Fibroblast of upper back skin (primary cell): ENCODE measurements at regions not wholly inside any gene's neighbourhood (a gene's known extent, or its start where the extent isn't known, plus 50 kb on each side); places are given as distances from the start of the nearest gene placed in this dataset.

Source experiments
- DNase-seq: peaks from one replicate; pipeline ENCODE4 v3.0.0-alpha.2; 2013

- no peak for DNase-seq
Observed at GRCh38 chr11:107218123-107219013, 200.1 kb upstream of the GUCY1A2 start.

- no peak for DNase-seq
Observed at GRCh38 chr11:107217444-107217843, 199.2 kb upstream of the GUCY1A2 start.

DNA sequence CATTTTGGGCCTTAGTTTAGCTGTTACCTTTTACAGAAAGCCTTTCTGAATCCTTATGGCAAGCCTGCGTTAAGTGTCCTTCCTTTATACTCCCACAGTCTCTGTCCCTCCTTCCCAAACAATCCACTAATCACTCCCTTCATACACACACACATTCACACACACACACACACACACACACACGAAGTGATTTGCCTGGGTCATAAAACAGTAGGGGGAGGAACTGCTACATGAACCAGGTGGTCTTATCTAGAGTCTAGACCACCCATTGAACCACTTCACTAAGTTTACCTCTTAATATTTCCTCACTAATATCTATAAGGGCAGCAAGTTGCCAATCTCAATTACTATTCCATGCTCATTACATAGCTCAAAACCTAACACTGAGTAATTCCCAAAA lies 196.7 kb upstream of the GUCY1A2 start:
- DNase-seq, result no peak

- no peak for DNase-seq
Observed at GRCh38 chr11:107203656-107204055, 185.4 kb upstream of the GUCY1A2 start.

DNA sequence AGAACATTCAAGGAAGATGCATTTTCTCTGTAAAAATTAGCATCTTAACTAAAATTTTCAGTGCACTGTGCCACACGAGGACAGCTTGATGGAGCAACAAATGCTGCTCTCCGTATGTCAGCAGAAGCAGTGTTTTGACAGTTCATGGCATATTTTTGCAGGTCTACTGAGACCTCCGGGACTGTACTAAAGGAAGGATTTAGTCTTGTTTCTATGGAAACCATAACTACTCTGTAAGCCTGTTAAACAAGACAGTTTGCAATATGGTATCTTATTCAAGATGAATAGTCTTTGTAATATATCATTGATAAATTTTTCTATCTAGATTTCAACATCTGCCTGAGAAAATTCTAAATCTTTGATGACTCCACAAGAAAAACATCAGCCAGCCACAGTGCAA lies 184.0 kb upstream of the GUCY1A2 start:
- peak; percentile 4 for DNase-seq

GRCh38 chr11:107198490-107199007 lies 180.3 kb upstream of the GUCY1A2 start:
- peak; percentile 43 for DNase-seq

GRCh38 chr11:107197932-107198331 lies 179.7 kb upstream of the GUCY1A2 start:
- DNase-seq, result no peak

DNA sequence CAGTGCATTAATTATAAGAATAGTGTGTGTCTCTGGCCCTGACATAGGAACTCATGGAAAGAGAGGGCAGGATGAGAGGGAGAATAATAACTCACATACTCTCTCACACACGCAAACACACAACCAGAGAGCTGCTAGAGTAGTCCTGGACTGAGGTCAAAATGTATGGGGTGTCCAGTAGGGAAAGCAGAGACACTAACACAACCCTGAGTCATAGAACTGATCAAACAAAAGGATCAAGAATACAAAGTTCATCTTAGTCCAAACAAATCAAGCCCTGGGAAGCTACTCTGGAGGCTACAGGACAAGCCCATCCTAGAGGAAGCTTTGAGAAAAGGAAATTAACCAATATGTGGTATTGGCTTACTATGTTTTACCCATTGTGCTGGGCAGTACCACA lies 178.5 kb upstream of the GUCY1A2 start:
- DNase-seq, result no peak

DNA sequence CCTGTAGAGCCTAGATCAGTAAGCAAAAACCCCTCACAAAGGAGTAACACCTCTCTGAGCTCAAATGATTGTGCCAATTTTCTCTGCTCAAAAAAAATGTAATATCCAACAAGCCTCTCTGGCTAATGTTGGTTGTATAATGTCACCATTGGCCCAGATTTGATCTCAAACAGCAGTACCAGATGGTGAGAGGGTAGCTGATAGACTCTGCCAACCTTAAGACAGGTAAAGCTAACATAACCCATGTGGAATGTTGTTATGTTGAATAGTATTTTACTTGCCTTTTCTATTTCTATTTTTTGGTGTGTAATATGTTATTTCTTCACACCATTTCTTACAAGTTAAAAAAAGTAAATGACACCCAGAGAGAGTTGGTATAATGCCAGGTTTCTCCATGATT lies 166.7 kb upstream of the GUCY1A2 start:
- no peak for DNase-seq

GRCh38 chr11:107183953-107184352 lies 165.7 kb upstream of the GUCY1A2 start:
- peak; percentile 5 for DNase-seq

DNA sequence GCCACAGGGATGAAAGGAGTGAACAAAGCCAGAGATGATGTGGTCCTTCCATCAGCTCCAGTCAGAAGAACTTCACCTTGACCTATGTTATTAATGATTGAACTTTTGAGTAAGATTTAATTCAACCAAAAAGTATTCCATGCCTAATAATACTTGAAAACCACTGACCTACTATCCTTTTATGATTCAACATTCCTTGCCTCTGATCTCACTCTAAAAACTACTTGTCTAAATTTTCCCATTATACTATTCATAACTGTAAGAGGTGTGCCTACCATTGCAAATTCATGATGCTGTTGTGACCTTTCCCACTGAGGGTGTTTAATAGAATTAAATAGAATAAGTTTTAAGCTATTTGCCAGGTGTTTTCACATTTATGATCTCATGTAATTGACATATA lies 164.7 kb upstream of the GUCY1A2 start:
- DNase-seq, result peak; percentile 16

DNA sequence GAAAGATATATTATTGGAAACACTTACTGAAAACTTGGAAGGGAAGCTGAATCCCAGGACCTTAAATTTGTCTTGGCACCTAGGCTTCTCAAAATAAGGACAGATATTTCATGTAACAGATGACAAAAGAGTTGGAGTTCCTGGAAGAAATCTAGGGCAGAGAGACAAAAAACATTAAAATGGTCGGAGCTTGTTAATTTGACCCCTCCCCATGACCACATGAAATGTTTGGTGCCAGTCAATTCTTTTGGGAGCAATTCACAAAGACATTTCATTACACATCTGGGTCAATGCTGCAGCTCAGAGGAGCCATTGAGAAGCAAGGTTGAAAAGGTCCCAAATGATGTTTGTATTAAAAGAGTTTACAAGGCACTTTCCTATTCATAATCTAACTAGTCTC lies 162.0 kb upstream of the GUCY1A2 start:
- DNase-seq, result no peak

GRCh38 chr11:107179829-107180228 lies 161.6 kb upstream of the GUCY1A2 start:
- no peak for DNase-seq

DNA sequence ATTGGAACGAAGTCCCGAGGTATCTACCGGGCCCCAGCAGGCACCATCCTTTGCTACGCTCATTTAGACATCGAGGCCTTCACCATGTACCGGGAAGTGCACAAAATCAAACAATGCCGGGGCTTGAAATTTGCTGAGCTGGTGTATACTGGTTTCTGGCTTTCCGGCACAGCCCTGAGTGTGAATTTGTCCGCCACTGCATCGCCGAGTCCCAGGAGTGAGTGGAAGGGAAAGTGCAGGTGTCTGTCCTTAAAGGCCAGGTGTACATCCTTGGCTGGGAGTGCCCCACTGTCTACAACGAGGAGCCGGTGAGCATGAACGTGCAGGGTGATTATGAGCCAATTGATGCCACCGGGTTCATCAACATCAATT lies 158.8 kb upstream of the GUCY1A2 start:
- DNase-seq, result no peak

DNA sequence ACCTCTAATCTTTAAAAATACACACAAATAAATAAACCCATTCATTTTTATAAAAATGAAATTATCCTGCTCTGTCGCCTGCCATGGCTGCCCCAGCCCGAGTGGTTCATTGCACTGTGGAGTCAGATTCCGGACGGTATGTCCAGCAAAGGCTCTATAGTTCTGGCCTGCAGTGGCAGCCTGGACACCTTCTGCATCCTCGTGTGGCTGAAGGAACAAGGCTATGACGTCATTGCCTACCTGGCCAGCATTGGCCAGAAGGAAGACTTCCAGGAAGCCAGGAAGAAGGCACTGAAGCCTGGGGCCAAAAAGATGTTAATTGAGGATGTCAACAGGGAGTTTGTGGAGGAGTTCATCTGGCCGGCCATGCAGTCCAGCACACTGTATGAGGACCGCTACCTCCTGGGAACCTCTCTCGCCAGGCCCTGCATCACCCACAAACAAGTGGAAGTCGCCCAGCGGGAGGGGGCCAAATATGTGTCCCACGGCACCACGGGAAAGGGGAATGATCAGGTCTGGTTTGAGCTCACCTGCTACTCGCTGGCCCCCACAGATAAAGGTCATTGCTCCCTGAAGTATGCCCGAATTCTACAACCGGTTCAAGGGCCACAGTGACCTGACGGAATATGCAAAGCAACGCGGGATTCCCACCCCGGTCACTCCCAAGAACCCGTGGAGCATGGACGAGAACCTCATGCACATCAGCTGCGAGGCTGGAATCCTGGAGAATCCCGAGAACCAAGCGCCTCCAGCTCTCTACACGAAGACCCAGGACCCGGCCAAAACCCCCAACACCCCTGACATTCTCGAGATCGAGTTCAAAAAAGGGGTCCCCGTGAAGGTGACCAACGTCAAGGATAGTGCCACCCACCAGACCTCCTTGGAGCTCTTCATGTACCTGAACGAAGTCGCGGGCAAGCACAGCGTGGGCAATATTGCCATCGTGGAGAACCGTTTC lies 158.2 kb upstream of the GUCY1A2 start:
- DNase-seq, result no peak

DNA sequence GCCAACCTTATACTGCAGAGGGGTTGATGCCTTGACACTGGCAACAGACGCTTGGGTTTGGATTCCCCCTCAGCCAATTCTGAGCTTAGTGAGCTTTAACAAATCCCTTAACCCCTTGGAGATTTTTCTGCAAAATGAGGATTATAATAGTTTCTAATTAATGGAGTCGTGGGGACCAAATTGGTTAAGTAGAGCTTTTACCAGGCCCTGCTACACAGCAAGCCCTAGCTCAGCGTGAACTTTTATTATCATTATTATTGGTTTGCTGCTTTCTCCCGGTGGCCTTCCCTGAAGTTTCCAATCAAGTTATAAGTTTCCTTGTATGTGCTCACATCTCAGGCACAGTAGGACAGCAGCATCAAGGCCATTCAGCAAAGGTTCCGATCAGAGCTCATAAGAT lies 156.6 kb upstream of the GUCY1A2 start:
- DNase-seq, result no peak

DNA sequence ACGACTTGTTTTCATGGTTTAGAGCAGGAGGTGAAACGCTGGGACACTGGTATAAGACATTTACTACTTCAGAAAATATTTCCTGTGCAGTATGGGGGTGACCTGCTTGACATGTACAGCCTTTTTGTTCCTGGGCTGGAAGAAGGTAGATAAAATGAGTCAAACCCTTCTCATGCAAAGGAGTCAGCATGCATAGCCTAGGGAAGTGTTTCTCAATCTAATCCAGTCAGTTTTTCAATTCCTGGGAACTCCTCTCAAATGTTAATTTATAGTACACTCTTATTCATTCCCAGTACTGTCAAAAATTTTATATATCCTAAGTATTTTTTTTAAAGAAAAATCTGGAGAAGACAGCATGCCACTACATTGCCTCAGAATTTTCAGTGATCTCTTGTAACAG lies 154.7 kb upstream of the GUCY1A2 start:
- DNase-seq, result no peak

- DNase-seq, result peak; percentile 8
Observed at GRCh38 chr11:107157809-107158187, 139.5 kb upstream of the GUCY1A2 start.

GRCh38 chr11:107157146-107157808 lies 139.0 kb upstream of the GUCY1A2 start:
- DNase-seq, result no peak

- DNase-seq, result no peak
Observed at GRCh38 chr11:107151579-107151978, 133.3 kb upstream of the GUCY1A2 start.

DNA sequence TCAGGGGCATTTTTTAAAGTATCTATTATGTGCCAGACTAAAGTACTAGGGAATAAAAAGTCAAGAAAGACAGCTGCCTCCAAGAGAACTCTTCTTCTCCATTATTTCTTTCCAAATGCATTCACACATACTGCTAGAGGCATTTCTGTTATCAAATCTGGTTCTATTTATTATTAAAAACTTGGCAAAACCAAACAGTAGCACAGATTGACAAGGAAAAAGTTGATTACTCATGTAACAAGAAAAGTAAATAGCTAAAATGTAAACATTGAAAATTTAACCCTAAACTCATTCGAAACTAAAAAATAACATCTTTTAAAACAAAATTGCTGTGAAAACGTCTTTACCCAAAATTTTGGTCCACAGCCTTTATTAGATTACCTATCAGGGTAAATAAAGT lies 132.9 kb upstream of the GUCY1A2 start:
- no peak for DNase-seq

DNA sequence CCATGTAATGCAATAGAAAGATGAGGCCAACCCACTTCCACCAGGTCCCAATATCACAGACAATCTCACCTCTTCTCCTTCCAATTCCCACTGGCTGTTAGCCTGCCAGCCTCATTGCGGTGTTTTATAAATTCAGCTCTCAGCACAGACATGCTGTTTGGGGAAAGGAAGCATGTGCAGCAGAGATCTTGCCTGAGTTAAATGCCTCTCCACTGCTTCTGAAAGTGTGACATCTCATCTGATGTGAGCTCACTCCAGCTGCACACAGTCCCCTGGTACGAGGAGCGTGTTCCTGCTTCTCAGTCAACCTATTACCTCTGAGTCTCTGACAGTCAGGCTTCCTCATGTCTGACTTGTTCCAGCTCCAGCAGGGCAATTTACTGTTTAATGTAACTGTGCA lies 122.7 kb upstream of the GUCY1A2 start:
- no peak for DNase-seq

- DNase-seq, result no peak
Observed at GRCh38 chr11:107139396-107139795, 121.1 kb upstream of the GUCY1A2 start.
